GM12878 (cell line): ENCODE measurements at regions not wholly inside any gene's neighbourhood (a gene's known extent, or its start where the extent isn't known, plus 50 kb on each side); places are given as distances from the start of the nearest gene placed in this dataset.

ENCODE experiments used
- BCL3 ChIP-seq: IDR thresholded peaks from 2 replicates; pipeline ENCODE4 v1.6.1; 2011; ENCODE audit warnings: borderline replicate concordance, low read depth, mild to moderate bottlenecking, moderate library complexity, low read length; ENCODE audit not compliant: insufficient read depth, poor library complexity, severe bottlenecking
- ESRRA ChIP-seq: IDR thresholded peaks from 2 replicates; pipeline ENCODE4 v1.6.1; 2012; ENCODE audit warnings: mild to moderate bottlenecking, low read length, improper control_type of control experiment
- ZNF687 ChIP-seq: fragments of 450-650 bp; IDR thresholded peaks from 2 replicates; pipeline ENCODE4 v1.6.1; 2017; ENCODE audit warnings: mild to moderate bottlenecking, moderate library complexity
- TF ChIP-seq, protein P1 (sequence below): fragments of 450-650 bp; formaldehyde crosslinking; IDR thresholded peaks from 2 replicates; pipeline ENCODE4 v1.4.0; 2020; ENCODE audit warnings: mild to moderate bottlenecking, moderate library complexity

- TF ChIP-seq, protein P1, sequence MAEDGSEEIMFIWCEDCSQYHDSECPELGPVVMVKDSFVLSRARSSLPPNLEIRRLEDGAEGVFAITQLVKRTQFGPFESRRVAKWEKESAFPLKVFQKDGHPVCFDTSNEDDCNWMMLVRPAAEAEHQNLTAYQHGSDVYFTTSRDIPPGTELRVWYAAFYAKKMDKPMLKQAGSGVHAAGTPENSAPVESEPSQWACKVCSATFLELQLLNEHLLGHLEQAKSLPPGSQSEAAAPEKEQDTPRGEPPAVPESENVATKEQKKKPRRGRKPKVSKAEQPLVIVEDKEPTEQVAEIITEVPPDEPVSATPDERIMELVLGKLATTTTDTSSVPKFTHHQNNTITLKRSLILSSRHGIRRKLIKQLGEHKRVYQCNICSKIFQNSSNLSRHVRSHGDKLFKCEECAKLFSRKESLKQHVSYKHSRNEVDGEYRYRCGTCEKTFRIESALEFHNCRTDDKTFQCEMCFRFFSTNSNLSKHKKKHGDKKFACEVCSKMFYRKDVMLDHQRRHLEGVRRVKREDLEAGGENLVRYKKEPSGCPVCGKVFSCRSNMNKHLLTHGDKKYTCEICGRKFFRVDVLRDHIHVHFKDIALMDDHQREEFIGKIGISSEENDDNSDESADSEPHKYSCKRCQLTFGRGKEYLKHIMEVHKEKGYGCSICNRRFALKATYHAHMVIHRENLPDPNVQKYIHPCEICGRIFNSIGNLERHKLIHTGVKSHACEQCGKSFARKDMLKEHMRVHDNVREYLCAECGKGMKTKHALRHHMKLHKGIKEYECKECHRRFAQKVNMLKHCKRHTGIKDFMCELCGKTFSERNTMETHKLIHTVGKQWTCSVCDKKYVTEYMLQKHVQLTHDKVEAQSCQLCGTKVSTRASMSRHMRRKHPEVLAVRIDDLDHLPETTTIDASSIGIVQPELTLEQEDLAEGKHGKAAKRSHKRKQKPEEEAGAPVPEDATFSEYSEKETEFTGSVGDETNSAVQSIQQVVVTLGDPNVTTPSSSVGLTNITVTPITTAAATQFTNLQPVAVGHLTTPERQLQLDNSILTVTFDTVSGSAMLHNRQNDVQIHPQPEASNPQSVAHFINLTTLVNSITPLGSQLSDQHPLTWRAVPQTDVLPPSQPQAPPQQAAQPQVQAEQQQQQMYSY (CRISPR knock-in tag), result no peak
- no peak for TF ChIP-seq ESRRA
- no peak for TF ChIP-seq ZNF687
- TF ChIP-seq BCL3, result no peak
Observed at GRCh38 chr17:14699574-14700185, 398.8 kb downstream of the HS3ST3B1 start (continued).
